ENCODE measurements at regions not wholly inside any gene's neighbourhood (a gene's known extent, or its start where the extent isn't known, plus 50 kb on each side); places are given as distances from the start of the nearest gene placed in this dataset.

- TF ChIP-seq, protein P1, sequence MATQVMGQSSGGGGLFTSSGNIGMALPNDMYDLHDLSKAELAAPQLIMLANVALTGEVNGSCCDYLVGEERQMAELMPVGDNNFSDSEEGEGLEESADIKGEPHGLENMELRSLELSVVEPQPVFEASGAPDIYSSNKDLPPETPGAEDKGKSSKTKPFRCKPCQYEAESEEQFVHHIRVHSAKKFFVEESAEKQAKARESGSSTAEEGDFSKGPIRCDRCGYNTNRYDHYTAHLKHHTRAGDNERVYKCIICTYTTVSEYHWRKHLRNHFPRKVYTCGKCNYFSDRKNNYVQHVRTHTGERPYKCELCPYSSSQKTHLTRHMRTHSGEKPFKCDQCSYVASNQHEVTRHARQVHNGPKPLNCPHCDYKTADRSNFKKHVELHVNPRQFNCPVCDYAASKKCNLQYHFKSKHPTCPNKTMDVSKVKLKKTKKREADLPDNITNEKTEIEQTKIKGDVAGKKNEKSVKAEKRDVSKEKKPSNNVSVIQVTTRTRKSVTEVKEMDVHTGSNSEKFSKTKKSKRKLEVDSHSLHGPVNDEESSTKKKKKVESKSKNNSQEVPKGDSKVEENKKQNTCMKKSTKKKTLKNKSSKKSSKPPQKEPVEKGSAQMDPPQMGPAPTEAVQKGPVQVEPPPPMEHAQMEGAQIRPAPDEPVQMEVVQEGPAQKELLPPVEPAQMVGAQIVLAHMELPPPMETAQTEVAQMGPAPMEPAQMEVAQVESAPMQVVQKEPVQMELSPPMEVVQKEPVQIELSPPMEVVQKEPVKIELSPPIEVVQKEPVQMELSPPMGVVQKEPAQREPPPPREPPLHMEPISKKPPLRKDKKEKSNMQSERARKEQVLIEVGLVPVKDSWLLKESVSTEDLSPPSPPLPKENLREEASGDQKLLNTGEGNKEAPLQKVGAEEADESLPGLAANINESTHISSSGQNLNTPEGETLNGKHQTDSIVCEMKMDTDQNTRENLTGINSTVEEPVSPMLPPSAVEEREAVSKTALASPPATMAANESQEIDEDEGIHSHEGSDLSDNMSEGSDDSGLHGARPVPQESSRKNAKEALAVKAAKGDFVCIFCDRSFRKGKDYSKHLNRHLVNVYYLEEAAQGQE (IDR thresholded peaks at IDR 0.05; ENCODE audit: insufficient read depth in 1 of 2, low read depth in 2 of 2, low read length in 1 of 2): no peak
- TF ChIP-seq CTCF (IDR thresholded peaks at IDR 0.05) (no peak), SIN3A (IDR thresholded peaks at IDR 0.05; ENCODE audit: borderline replicate concordance, insufficient read depth, low read depth, low read length) (no peak), POLR2AphosphoS5 (IDR thresholded peaks at IDR 0.05; ENCODE audit: low read depth, low read length) (no peak)
Measured at GRCh38 chr3:174614036-174614435, 245.1 kb upstream of the NAALADL2 start.
